ENCODE measurements at regions not wholly inside any gene's neighbourhood (a gene's known extent, or its start where the extent isn't known, plus 50 kb on each side); places are given as distances from the start of the nearest gene placed in this dataset.

DNA sequence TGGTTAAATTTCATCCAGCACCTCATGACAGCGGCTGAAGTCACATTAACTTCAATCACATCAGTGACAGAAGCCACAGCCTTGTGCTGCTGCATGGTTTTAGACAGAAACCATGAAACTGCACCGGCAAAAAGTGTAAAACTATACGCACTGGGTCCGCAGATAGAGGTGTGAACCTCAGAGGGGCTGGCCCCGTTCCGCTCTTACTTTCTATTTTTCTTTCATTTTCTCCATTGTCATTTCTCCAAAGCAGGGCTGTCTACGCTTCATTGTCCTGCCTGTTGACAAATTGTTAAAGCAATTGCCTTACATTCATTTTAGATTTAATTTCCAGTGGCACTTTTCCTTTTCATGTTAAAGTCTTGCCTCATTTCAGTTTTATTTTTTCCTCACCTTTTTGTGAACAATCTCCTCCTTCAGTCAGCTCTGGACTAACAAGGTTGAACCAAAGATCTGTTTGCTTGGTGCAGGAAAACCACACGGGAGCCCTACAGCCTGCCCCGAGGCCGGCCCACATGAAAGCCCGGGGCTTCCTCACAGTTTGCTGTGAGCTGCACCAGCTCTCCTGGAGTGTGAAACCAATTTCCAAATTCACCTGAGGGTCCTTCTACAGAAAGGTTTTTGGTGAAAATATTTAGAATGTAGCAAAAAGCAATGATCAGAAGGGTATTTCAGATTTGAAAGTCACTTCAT, 63.7 kb downstream of the PRR18 start:
- TF ChIP-seq, protein P1, sequence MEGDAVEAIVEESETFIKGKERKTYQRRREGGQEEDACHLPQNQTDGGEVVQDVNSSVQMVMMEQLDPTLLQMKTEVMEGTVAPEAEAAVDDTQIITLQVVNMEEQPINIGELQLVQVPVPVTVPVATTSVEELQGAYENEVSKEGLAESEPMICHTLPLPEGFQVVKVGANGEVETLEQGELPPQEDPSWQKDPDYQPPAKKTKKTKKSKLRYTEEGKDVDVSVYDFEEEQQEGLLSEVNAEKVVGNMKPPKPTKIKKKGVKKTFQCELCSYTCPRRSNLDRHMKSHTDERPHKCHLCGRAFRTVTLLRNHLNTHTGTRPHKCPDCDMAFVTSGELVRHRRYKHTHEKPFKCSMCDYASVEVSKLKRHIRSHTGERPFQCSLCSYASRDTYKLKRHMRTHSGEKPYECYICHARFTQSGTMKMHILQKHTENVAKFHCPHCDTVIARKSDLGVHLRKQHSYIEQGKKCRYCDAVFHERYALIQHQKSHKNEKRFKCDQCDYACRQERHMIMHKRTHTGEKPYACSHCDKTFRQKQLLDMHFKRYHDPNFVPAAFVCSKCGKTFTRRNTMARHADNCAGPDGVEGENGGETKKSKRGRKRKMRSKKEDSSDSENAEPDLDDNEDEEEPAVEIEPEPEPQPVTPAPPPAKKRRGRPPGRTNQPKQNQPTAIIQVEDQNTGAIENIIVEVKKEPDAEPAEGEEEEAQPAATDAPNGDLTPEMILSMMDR (IDR thresholded peaks at IDR 0.05; ENCODE audit: low read depth, low read length): no peak
- DNase-seq (ENCODE audit: low read depth in 2 of 2): no peak
- no peak overlapping the region for H3K4me3 ChIP-seq (replicated peaks in 1 of 2; ENCODE audit: low read depth in 2 of 2, low read length in 2 of 2)

- no peak overlapping the region for H3K4me3 ChIP-seq (replicated peaks in 1 of 2; ENCODE audit: low read depth in 2 of 2, low read length in 2 of 2)
- DNase-seq (ENCODE audit: low read depth in 2 of 2): no peak
- TF ChIP-seq, protein P1 (IDR thresholded peaks at IDR 0.05; ENCODE audit: low read depth, low read length): no peak
These were observed 65.3 kb downstream of the PRR18 start for GRCh38 chr6:166242888-166243287.

DNA sequence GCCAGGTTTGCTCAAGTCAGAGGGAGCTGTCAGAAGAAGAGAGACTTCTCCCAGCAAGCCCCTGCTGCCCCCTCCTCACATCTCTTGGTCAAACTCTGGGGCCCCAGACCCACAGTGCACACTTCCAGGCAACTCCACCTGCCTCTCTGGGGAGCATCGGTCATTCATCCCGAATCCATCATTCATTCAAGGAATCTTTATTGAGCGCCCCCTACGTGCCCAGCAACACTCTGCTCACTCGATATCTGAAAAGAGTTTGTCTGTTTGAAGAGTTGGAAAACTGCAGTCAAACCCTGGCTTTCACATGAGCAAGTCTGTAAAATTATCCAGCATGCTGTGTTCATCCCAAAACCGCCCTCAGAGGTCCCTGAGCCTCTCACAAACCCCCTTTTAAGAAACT, 66.2 kb downstream of the PRR18 start:
- no peak overlapping the region for H3K4me3 ChIP-seq (replicated peaks in 1 of 2; ENCODE audit: low read depth in 2 of 2, low read length in 2 of 2)

GRCh38 chr6:166240889-166241288, 67.3 kb downstream of the PRR18 start:
- no peak overlapping the region for H3K4me3 ChIP-seq (replicated peaks in 1 of 2; ENCODE audit: low read depth in 2 of 2, low read length in 2 of 2)
- TF ChIP-seq, protein P1 (IDR thresholded peaks at IDR 0.05; ENCODE audit: low read depth, low read length): no peak
- no peak for DNase-seq (ENCODE audit: low read depth in 2 of 2)

More for the DNA sequence above, 66.2 kb downstream of the PRR18 start:
- no peak for DNase-seq (ENCODE audit: low read depth in 2 of 2)
- TF ChIP-seq, protein P1 (IDR thresholded peaks at IDR 0.05; ENCODE audit: low read depth, low read length): no peak

DNA sequence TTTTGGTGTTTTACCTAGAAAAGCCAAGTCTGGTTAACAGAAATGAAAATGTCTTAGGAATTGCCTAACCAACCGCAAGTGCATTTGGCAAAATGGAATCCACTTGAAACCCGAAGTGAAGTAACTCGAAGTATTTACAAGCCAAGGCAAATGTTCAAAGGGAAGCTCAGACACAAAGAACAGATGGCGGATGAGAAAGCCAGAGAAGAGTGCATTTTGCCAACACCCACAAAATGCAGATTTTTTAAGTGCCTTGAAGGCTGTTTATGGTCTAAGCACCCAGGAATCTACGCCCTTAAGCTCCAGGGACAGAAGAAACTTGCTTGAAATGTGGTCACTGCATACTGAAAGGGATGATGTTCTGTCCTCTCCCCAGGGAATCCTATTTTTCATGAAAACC, 70.0 kb upstream of the TBXT start:
- no peak overlapping the region for H3K4me3 ChIP-seq (replicated peaks in 1 of 2; ENCODE audit: low read depth in 2 of 2, low read length in 2 of 2)
- DNase-seq (ENCODE audit: low read depth in 2 of 2): no peak
- TF ChIP-seq, protein P1 (IDR thresholded peaks at IDR 0.05; ENCODE audit: low read depth, low read length): no peak

DNA sequence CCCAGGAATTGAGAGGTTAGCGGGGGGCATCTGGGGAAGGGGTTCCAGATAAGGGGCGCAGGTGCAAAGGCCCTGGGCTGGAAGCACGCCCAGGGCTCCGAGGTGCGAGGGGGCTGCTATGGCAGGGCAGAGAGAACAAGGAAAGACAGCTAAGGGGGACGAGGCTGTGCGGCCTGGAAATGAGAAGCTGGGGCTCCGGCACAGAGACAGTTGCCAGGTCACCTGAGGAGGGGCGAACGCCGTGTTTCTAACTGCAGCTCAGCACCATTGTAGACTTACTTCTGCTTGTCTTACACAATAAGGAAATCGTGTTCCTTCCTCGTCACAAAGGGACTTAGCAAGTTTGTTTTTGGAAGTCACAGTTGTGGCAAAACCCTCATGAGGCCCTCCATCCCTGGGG, 68.9 kb upstream of the TBXT start:
- TF ChIP-seq, protein P1 (IDR thresholded peaks at IDR 0.05; ENCODE audit: low read depth, low read length): no peak
- H3K4me3 ChIP-seq (replicated peaks in 1 of 2; ENCODE audit: low read depth in 2 of 2, low read length in 2 of 2): no peak overlapping the region
- DNase-seq (ENCODE audit: low read depth in 2 of 2): no peak

Data from cardiac fibroblast (primary cell).